Activated T-cell treated with anti-CD3 and anti-CD28 coated beads for 24 hours (primary cell): ENCODE measurements at regions not wholly inside any gene's neighbourhood (a gene's known extent, or its start where the extent isn't known, plus 50 kb on each side); places are given as distances from the start of the nearest gene placed in this dataset.

ENCODE experiments used
- DNase-seq: peaks from one replicate; pipeline ENCODE4 v3.0.0-alpha.2; 2020; ENCODE audit warnings: low read depth

- DNase-seq: no peak
Observed at GRCh38 chr2:8046849-8047248, 635.0 kb upstream of the ID2 start.

- DNase-seq: no peak
Observed at GRCh38 chr2:8049176-8049575, 632.7 kb upstream of the ID2 start.

GRCh38 chr2:8049851-8050571, 631.8 kb upstream of the ID2 start:
- peak; percentile 46 for DNase-seq

GRCh38 chr2:8053216-8053615, 628.6 kb upstream of the ID2 start:
- DNase-seq: no peak

GRCh38 chr2:8054070-8054469, 627.8 kb upstream of the ID2 start:
- no peak for DNase-seq

GRCh38 chr2:8058652-8059051, 623.2 kb upstream of the ID2 start:
- DNase-seq: no peak

GRCh38 chr2:8059255-8059654, 622.6 kb upstream of the ID2 start:
- no peak for DNase-seq

GRCh38 chr2:8059794-8060193, 622.1 kb upstream of the ID2 start:
- no peak for DNase-seq

GRCh38 chr2:8061219-8061618, 620.6 kb upstream of the ID2 start:
- no peak for DNase-seq

- DNase-seq: no peak
Observed at GRCh38 chr2:8064603-8065002, 617.3 kb upstream of the ID2 start.

- no peak for DNase-seq
Observed at GRCh38 chr2:8065191-8065590, 616.7 kb upstream of the ID2 start.

- DNase-seq: no peak
Observed at GRCh38 chr2:8067784-8068336, 614.0 kb upstream of the ID2 start.

- no peak for DNase-seq
Observed at GRCh38 chr2:8072907-8073306, 608.9 kb upstream of the ID2 start.

GRCh38 chr2:8073916-8074315, 607.9 kb upstream of the ID2 start:
- no peak for DNase-seq

- DNase-seq: no peak
Observed at GRCh38 chr2:8076448-8077342, 605.2 kb upstream of the ID2 start.

- no peak for DNase-seq
Observed at GRCh38 chr2:8078705-8079104, 603.2 kb upstream of the ID2 start.

GRCh38 chr2:8080063-8080462, 601.8 kb upstream of the ID2 start:
- no peak for DNase-seq

GRCh38 chr2:8081130-8081529, 600.7 kb upstream of the ID2 start:
- DNase-seq: no peak

- no peak for DNase-seq
Observed at GRCh38 chr2:8082840-8083239, 599.0 kb upstream of the ID2 start.

- DNase-seq: no peak
Observed at GRCh38 chr2:8086357-8086756, 595.5 kb upstream of the ID2 start.

GRCh38 chr2:8086796-8087479, 594.9 kb upstream of the ID2 start:
- no peak for DNase-seq

- no peak for DNase-seq
Observed at GRCh38 chr2:8087480-8087840, 594.4 kb upstream of the ID2 start.

- DNase-seq: no peak
Observed at GRCh38 chr2:8088810-8089209, 593.0 kb upstream of the ID2 start.
